Peyer's patch (tissue), 4 donors: ENCODE measurements at regions not wholly inside any gene's neighbourhood (a gene's known extent, or its start where the extent isn't known, plus 50 kb on each side); places are given as distances from the start of the nearest gene placed in this dataset.

Experiments used
- DNase-seq, 3 donors: peaks; one replicate each; pipeline ENCODE4 v3.0.0-alpha.2; 2017 to 2019
- H3K27ac ChIP-seq, 4 donors: fragments of 200-600 bp; sonication (generic); one replicate each; pipeline ENCODE4 v1.5.1; 2016 to 2019
- H3K27me3 ChIP-seq, 2 donors: fragments of 200-600 bp; sonication (generic); one replicate each; pipeline ENCODE4 v1.5.1; 2019
- H3K36me3 ChIP-seq, 3 donors: fragments of 200-600 bp; sonication (generic); one replicate each; pipeline ENCODE4 v1.5.1; 2016 to 2019
- H3K4me1 ChIP-seq, 4 donors: fragments of 200-600 bp; sonication (generic); one replicate each; pipeline ENCODE4 v1.5.1; 2016 to 2019
- H3K4me3 ChIP-seq, 4 donors: fragments of 200-600 bp; sonication (generic); 1 replicate in 3 of 4; 2 replicates in 1 of 4; pipeline ENCODE4 v1.5.1; 2016 to 2019; ENCODE audit warnings: mild to moderate bottlenecking in 1 of 4
- H3K9me3 ChIP-seq, 4 donors: fragments of 200-600 bp; sonication (generic); one replicate each; pipeline ENCODE4 v1.5.1; 2016 to 2019; ENCODE audit warnings: mild to moderate bottlenecking in 1 of 4
- CTCF ChIP-seq, 6 experiments: fragments of 450-650 bp in 4 of 6; fragments of 200-600 bp in 2 of 6; sonication (generic) in 1 of 6; IDR thresholded peaks; one replicate each; pipeline ENCODE4 v1.5.1; 2017 to 2019; ENCODE audit warnings: antibody characterized with exemption in 6 of 6, mild to moderate bottlenecking in 3 of 6, moderate library complexity in 1 of 6
- POLR2A ChIP-seq, 2 donors: fragments of 450-650 bp; IDR thresholded peaks; one replicate each; pipeline ENCODE4 v1.5.1; 2017; ENCODE audit warnings: antibody characterized with exemption in 2 of 2, mild to moderate bottlenecking in 2 of 2, moderate library complexity in 2 of 2

GRCh38 chr21:16085421-16085820 is 355.6 kb downstream of the USP25 start:
- Histone ChIP-seq H3K27ac (no peak overlapping the region), H3K27me3 (no peaks in the 10 kb centered on the region), H3K9me3 (no peaks in the 10 kb centered on the region), H3K4me3 (no peak overlapping the region), H3K36me3 (no peaks in the 10 kb centered on the region), H3K4me1 (no peaks in the 10 kb centered on the region)
- TF ChIP-seq CTCF (IDR thresholded peaks at IDR 0.05), result no peak
- TF ChIP-seq POLR2A (IDR thresholded peaks at IDR 0.05), result no peak
- no peak for DNase-seq

GRCh38 chr21:16086121-16086520 is 356.3 kb downstream of the USP25 start:
- no peaks in the 10 kb centered on the region for H3K4me1 ChIP-seq
- H3K36me3 ChIP-seq, result no peaks in the 10 kb centered on the region
- no peak overlapping the region for H3K4me3 ChIP-seq
- no peak overlapping the region for H3K27ac ChIP-seq
- TF ChIP-seq CTCF (IDR thresholded peaks at IDR 0.05) (no peak), POLR2A (IDR thresholded peaks at IDR 0.05) (no peak)
- DNase-seq, result no peak
- H3K9me3 ChIP-seq, result no peaks in the 10 kb centered on the region
- no peaks in the 10 kb centered on the region for H3K27me3 ChIP-seq

GRCh38 chr21:16086936-16087335 is 357.2 kb downstream of the USP25 start:
- no peaks in the 10 kb centered on the region for H3K27me3 ChIP-seq
- no peaks in the 10 kb centered on the region for H3K36me3 ChIP-seq
- H3K4me1 ChIP-seq, result no peaks in the 10 kb centered on the region
- TF ChIP-seq CTCF (IDR thresholded peaks at IDR 0.05), result no peak
- TF ChIP-seq POLR2A (IDR thresholded peaks at IDR 0.05), result no peak
- DNase-seq, result no peak
- H3K27ac ChIP-seq, result no peak overlapping the region
- H3K4me3 ChIP-seq, result no peak overlapping the region
- no peaks in the 10 kb centered on the region for H3K9me3 ChIP-seq

- TF ChIP-seq POLR2A (IDR thresholded peaks at IDR 0.05), result no peak
- H3K27ac ChIP-seq, result no peak overlapping the region
These were observed 357.7 kb downstream of the USP25 start for GRCh38 chr21:16087523-16087922.

GRCh38 chr21:16088056-16088455 is 358.3 kb downstream of the USP25 start:
- DNase-seq, result no peak
- H3K9me3 ChIP-seq, result no peaks in the 10 kb centered on the region
- H3K27me3 ChIP-seq, result no peaks in the 10 kb centered on the region
- no peaks in the 10 kb centered on the region for H3K4me1 ChIP-seq
- H3K4me3 ChIP-seq, result no peak overlapping the region
- TF ChIP-seq POLR2A (IDR thresholded peaks at IDR 0.05) (no peak), CTCF (IDR thresholded peaks at IDR 0.05) (no peak)
- no peak overlapping the region for H3K27ac ChIP-seq
- no peaks in the 10 kb centered on the region for H3K36me3 ChIP-seq

More at GRCh38 chr21:16087523-16087922, 357.7 kb downstream of the USP25 start:
- H3K4me3 ChIP-seq, result no peak overlapping the region
- no peak for DNase-seq
- H3K36me3 ChIP-seq, result no peaks in the 10 kb centered on the region
- no peaks in the 10 kb centered on the region for H3K4me1 ChIP-seq
- H3K9me3 ChIP-seq, result no peaks in the 10 kb centered on the region
- H3K27me3 ChIP-seq, result no peaks in the 10 kb centered on the region

- Histone ChIP-seq H3K9me3 (no peaks in the 10 kb centered on the region), H3K4me3 (no peak overlapping the region), H3K4me1 (no peaks in the 10 kb centered on the region), H3K27ac (no peak overlapping the region), H3K27me3 (no peaks in the 10 kb centered on the region), H3K36me3 (no peaks in the 10 kb centered on the region)
- no peak for DNase-seq
- TF ChIP-seq CTCF (IDR thresholded peaks at IDR 0.05) (no peak), POLR2A (IDR thresholded peaks at IDR 0.05) (no peak)
These were observed 365.2 kb downstream of the USP25 start for GRCh38 chr21:16095005-16095404.
